ENCODE measurements at regions not wholly inside any gene's neighbourhood (a gene's known extent, or its start where the extent isn't known, plus 50 kb on each side); places are given as distances from the start of the nearest gene placed in this dataset.

DNA sequence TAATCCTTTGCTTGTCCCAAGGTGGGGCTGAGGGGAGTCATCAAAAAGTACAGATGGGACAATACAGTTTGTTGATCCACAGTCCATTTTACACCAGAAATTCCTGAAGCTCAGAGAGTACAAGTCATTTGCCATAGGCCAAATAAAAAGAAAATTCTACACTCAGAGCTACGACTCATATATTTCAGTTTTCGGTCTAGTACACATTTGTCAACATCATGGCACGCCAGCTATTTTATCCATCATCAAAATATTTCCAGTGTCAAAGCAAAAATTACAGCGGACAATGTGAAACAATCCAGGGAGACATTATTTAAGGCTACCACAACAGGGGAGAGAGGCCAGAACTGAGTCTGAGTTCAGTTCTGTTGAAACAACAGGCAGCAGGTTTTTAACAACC is 587.5 kb upstream of the DSEL start:
- no peak for TF ChIP-seq POLR2A (IDR thresholded peaks at IDR 0.05)
- TF ChIP-seq, protein P1, sequence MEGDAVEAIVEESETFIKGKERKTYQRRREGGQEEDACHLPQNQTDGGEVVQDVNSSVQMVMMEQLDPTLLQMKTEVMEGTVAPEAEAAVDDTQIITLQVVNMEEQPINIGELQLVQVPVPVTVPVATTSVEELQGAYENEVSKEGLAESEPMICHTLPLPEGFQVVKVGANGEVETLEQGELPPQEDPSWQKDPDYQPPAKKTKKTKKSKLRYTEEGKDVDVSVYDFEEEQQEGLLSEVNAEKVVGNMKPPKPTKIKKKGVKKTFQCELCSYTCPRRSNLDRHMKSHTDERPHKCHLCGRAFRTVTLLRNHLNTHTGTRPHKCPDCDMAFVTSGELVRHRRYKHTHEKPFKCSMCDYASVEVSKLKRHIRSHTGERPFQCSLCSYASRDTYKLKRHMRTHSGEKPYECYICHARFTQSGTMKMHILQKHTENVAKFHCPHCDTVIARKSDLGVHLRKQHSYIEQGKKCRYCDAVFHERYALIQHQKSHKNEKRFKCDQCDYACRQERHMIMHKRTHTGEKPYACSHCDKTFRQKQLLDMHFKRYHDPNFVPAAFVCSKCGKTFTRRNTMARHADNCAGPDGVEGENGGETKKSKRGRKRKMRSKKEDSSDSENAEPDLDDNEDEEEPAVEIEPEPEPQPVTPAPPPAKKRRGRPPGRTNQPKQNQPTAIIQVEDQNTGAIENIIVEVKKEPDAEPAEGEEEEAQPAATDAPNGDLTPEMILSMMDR (IDR thresholded peaks at IDR 0.05), result no peak

All from Peyer's patch (tissue), 4 donors.